ENCODE measurements at regions not wholly inside any gene's neighbourhood (a gene's known extent, or its start where the extent isn't known, plus 50 kb on each side); places are given as distances from the start of the nearest gene placed in this dataset.

DNA sequence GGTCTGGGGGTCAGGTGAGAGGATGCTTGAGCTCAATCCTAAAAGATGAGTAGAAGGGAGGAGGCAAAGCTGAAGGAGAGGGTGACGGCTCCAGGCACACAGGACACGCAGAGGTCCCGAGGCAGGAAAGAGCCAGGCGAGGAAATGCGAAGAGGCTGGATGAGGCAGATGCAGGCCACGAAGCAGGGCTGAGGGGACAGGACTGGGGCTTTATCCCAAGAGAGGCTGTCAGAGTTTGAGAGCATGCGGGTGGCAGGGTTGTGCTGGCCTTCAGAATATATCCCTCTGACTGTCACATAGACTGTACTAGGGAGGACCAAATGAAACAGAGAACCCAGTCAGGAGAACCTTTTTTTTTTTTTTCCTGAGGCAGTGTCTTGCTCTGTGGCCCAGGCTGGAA is 100.2 kb downstream of the RMI2 start:
- H3K36me3 ChIP-seq, result no peaks in the 10 kb centered on the region
- no peak for DNase-seq (ENCODE audit: low spot score)
- TF ChIP-seq, protein P1, sequence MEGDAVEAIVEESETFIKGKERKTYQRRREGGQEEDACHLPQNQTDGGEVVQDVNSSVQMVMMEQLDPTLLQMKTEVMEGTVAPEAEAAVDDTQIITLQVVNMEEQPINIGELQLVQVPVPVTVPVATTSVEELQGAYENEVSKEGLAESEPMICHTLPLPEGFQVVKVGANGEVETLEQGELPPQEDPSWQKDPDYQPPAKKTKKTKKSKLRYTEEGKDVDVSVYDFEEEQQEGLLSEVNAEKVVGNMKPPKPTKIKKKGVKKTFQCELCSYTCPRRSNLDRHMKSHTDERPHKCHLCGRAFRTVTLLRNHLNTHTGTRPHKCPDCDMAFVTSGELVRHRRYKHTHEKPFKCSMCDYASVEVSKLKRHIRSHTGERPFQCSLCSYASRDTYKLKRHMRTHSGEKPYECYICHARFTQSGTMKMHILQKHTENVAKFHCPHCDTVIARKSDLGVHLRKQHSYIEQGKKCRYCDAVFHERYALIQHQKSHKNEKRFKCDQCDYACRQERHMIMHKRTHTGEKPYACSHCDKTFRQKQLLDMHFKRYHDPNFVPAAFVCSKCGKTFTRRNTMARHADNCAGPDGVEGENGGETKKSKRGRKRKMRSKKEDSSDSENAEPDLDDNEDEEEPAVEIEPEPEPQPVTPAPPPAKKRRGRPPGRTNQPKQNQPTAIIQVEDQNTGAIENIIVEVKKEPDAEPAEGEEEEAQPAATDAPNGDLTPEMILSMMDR (IDR thresholded peaks at IDR 0.05), result no peak
- no peak overlapping the region for H3K27ac ChIP-seq
- no peak overlapping the region for H3K4me3 ChIP-seq
- no peaks in the 10 kb centered on the region for H3K27me3 ChIP-seq
- H3K9me3 ChIP-seq, result peaks cover under 1 to 13% of the 10 kb centered on the region in 2 donors
- H3K4me1 ChIP-seq, result no peaks in the 10 kb centered on the region

DNA sequence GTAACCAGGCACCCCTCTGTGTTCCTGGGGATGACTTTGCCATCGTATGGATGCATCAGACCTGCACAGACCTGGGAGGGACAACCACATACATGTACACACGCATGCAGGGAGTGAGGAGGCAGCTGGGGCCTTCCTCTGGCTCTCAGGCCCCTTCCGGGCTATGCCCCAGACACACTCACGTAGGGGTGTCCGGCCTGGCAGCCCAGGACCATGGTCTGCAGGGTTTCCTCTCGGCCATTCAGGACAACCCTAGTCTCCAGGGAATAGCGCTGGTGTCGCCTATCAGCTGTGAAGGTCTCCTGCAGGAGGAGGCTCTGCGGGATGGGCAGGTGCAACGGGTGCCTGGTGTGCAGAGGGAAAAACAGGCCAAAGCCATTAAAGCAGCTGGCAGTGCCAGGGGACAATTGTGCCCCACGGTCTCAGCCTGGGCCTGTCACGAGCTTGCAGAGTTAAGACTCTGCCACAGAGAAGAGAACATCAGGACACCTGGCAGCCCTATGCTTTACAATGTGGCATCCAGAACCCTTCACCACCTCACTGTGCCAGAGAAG is 101.4 kb downstream of the RMI2 start:
- Histone ChIP-seq H3K4me1 (no peaks in the 10 kb centered on the region), H3K4me3 (no peak overlapping the region), H3K36me3 (no peaks in the 10 kb centered on the region), H3K9me3 (peaks cover 0 to 2% of the 10 kb centered on the region in 2 donors), H3K27ac (no peak overlapping the region), H3K27me3 (no peaks in the 10 kb centered on the region)
- TF ChIP-seq, protein P1 (IDR thresholded peaks at IDR 0.05), result no peak
- no peak for DNase-seq (ENCODE audit: low spot score)

DNA sequence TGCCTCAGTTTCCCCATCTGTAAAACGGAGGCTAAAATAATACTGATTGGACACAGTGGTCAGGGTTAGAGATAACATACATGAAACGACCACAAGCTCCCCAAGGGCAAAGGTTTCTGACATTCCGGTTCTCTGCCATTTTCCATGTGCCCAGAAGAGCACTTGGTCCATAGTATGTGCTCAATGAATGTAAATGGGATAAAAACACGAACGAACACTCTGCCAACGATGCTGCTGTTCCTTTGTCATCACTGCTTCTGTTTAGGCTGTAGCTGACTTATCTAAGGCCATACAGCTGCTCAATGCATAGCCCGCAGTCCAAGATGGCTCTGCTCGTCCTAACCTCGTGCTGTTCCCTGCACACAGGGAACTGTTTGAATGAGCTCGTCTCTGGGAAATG is 102.0 kb downstream of the RMI2 start:
- no peaks in the 10 kb centered on the region for H3K27me3 ChIP-seq
- no peaks in the 10 kb centered on the region for H3K36me3 ChIP-seq
- TF ChIP-seq, protein P1 (IDR thresholded peaks at IDR 0.05), result no peak
- H3K27ac ChIP-seq, result no peak overlapping the region
- H3K4me3 ChIP-seq, result no peak overlapping the region
- no peaks in the 10 kb centered on the region for H3K9me3 ChIP-seq
- DNase-seq (ENCODE audit: low spot score), result no peak
- no peaks in the 10 kb centered on the region for H3K4me1 ChIP-seq

- Histone ChIP-seq H3K36me3 (no peaks in the 10 kb centered on the region), H3K9me3 (no peaks in the 10 kb centered on the region), H3K4me3 (no peak overlapping the region), H3K27ac (no peak overlapping the region), H3K4me1 (no peaks in the 10 kb centered on the region), H3K27me3 (no peaks in the 10 kb centered on the region)
- no peak for DNase-seq (ENCODE audit: low spot score)
- TF ChIP-seq, protein P1 (IDR thresholded peaks at IDR 0.05), result no peak
Observed at GRCh38 chr16:11447836-11448235, 102.6 kb downstream of the RMI2 start.

GRCh38 chr16:11448796-11449416 is 103.6 kb downstream of the RMI2 start:
- Histone ChIP-seq H3K4me1 (no peaks in the 10 kb centered on the region), H3K36me3 (no peaks in the 10 kb centered on the region), H3K27ac (no peak overlapping the region), H3K4me3 (no peak overlapping the region), H3K9me3 (no peaks in the 10 kb centered on the region), H3K27me3 (no peaks in the 10 kb centered on the region)
- DNase-seq (ENCODE audit: low spot score), result no peak
- TF ChIP-seq, protein P1 (IDR thresholded peaks at IDR 0.05), result no peak

GRCh38 chr16:11449716-11450115 is 104.5 kb downstream of the RMI2 start:
- H3K27me3 ChIP-seq, result no peaks in the 10 kb centered on the region
- H3K4me1 ChIP-seq, result no peaks in the 10 kb centered on the region
- H3K36me3 ChIP-seq, result no peaks in the 10 kb centered on the region
- no peaks in the 10 kb centered on the region for H3K9me3 ChIP-seq
- TF ChIP-seq, protein P1 (IDR thresholded peaks at IDR 0.05), result no peak
- no peak overlapping the region for H3K27ac ChIP-seq
- no peak for DNase-seq (ENCODE audit: low spot score)
- H3K4me3 ChIP-seq, result no peak overlapping the region

Measured in right atrium auricular region (tissue), 2 donors.